HG02840 (cell line): ENCODE measurements at regions not wholly inside any gene's neighbourhood (a gene's known extent, or its start where the extent isn't known, plus 50 kb on each side); places are given as distances from the start of the nearest gene placed in this dataset.

Source experiments
- ATAC-seq: cut with Tn5 transposase; IDR thresholded peaks from one replicate; pipeline ENCODE4 v1.9.1; 2021; ENCODE audit warnings: mild to moderate bottlenecking, moderate library complexity, moderate number of reproducible peaks; ENCODE audit not compliant: unreplicated experiment, low FRiP score

DNA sequence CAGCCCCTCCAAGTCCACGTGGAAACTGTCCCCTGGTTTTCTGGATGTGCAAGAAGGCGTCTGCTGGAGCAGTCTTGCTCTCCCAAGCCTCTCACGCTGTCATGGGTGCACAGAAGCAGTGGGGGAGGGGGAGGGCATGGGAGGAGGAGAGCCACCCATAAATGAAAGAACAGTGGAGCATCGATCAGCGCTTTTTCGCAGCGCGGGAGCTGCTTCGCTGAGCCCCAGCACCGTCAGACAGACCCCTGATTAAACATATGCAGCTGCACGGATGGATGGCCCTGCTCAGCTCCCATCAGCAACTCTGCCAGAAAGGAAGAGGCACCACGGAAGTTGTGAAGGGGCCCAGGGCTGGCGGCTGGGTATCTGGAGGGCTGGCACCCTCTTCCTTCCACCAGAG is 264.9 kb downstream of the UQCRFS1 start:
- ATAC-seq: no peak

DNA sequence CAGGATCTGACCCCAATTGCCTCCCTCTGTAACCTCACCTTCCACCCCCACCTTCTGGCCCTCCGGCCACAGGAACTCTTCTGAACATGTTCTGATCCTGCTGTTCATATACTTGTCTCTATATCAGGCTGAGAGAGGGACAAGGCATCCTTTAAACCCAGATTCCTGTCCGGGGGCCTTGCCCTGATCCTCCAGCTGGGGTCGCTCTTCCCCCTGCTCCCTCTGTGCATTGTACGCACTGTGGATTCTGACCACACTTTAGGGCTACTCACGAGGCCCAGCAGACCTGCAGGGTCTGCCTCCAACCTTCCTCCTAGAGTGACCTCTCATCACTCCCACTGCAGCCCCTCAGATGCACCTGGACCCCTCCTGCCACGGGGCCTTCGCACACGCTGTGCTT is 269.3 kb downstream of the UQCRFS1 start:
- no peak for ATAC-seq

DNA sequence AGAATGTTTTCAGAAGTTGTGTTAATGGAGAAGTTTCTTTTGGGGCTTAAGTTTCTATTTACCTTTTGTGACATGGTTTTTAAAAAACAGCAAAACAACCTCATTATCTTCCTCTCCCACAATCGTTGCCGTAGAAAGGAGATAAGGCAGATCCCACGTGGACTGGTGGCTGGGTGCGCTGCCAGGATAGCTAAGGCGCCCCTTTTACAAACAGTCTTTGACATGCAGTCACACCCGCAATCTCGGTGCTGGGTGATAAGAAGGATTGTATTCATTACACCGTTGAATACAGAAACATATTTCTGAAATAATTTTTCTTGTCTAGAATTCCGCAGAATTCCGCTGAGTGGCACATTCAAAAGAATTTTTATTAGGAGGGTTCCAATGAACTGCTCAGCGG is 271.1 kb downstream of the UQCRFS1 start:
- ATAC-seq: no peak

DNA sequence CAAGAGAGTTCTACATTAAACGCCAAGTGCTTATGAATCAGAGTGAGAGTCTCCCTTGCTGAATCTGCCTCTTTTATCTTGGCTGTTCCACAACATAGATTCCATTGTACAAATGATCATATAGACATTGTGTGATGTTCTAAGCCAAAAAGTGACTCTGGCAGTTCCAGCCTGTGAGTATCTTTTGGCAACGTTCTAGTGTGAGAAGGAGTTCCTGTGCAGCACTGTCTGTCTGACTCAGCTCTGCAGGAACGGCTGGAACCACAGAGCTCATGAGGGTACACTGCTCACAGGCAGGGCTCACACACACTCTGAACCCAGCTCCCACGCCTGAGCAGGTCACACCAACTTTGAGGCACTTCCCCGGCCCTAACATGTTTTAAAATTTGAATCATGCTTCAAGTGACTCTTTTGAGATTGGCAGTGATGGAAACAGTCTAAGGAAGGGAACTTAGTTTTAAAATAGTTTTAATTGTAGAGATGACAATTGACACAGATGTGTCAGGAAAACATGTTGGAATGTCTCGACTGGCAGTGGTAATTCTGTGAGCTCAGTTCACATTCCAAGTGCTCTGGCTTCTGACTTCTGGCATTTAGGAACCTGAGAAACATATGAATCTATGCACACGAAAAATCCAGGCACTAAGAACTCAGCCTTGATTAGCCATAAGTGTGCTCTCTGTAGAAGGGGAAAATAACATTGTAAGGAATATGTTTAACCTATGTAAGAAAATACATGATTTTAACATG is 272.0 kb downstream of the UQCRFS1 start:
- no peak for ATAC-seq

DNA sequence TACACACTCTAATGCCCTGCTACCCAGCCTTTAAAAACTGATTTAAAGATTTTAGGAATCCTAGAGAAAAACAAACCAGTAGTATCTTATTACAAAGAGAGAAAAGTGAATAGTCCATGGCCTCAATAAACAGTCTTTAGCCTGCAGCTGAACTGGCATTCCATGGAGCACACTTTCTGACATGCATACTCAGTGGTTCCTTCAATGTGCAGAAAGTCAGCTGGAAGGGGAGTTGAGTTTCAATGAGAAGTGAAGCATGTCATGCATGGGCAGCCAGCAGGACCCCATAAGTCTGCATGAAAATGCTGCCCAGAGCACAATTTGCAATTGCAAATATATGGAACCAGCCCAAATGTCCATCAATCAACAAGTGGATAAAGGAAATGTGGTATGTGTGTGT is 273.7 kb downstream of the UQCRFS1 start:
- no peak for ATAC-seq

DNA sequence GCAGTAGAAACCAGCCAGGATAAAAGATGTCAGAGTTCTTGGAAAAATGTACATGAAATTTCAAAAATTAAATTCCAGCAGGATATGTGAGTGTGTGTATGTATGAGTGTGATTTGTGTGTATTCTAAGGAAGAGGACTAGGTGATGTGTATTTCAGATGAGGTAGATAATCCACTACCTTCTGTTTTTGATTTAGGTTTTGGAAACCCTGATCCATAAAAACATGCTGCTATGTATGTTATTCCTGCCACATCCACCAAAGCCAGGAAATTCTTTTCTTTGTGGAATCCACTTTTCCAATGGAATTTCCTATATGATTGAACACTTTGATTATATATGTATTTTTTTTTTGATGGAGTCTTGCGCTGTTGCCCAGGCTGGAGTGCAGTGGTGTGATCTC is 276.9 kb downstream of the UQCRFS1 start:
- ATAC-seq: no peak

DNA sequence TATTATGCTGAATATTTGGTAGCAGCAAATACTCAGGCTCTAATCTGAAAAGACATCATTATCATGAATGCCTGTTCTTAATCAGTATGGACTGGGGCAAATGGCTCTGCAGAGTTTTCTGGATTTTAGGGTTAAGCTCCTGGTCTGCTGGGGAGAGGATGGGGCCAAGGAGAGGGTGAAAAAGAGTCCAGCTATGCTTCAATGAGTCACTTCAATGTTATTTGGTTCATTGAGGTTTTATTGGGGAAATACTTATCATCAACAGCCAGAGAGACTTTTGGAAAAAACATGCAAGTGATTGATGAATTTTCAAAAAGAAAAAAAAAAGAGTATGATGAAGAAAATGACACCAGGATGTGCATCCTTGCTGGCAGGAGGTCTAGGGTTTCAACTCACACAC is 278.3 kb downstream of the UQCRFS1 start:
- ATAC-seq: no peak

DNA sequence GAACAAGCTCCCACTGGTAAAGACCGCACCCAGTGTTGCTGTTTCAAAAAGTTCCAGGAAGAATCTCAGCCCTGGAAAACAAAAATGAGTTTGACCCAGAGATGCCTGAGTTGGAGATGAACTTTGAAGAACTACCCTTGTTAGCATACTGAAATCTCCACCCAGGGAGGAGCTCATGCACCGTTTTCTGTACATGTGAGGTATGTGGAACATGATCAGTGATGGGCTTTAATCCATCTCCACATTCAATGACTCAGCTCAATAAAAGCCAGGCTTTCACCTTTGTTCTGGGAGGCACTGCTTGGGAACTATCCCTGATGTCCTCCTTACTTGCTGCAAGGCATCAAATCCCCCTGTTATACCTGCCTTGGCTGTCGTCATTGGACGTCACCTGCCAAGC is 279.9 kb downstream of the UQCRFS1 start:
- no peak for ATAC-seq

DNA sequence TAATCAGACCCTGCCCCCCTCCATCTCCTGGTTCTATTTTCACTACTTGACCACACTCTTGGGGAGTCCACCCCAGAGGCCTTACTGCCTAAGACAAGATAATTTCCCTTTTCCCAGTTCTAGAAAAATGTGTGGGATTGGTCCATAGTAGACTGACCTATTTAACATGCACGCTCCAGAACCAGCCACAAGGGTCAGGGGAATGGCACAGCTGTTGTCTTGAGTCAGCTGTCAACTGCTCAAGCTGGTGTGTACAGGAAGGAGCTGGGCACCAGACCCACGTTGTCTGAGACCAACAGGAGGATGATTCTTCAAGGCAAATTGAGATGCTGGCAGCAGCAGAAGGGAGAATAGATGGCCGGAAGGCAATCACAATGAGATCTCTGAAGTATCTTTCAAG is 280.5 kb downstream of the UQCRFS1 start:
- ATAC-seq: no peak

DNA sequence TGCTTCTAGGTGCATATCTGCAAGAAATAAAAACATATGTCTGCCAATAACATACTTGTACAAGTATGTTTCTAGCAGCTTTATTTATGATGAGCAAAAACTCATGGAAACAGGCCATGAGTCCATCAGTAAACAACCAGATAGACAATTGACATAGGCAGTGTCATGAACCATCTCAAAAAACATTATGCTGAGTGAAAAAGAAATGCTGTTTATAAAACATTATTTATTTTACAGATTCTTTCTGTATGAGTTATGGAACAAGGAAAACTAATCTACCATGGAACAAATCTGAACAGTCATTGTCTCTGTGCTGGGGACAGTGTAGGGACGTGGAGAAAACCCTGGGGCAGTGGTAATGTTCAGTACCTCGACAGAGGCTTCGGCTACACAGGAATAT is 283.9 kb downstream of the UQCRFS1 start:
- ATAC-seq: no peak

DNA sequence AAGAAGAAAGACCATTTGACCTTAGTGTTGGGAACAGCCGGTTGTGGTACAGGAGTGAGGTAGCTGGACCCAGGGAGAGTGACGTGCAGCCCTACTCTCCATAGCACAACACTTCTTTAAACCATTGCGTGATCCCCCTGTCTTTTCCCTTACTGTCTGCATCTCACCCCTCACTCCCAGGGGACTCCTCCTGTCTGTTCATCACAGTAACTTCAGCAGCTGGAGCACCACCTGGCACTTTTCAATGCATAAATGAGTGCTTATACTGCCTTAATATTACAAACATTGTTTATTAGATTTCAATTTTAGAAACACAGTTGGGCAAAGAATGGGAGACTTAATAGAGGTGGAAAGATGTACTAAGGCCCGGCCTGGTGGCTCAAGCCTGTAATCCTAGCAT is 285.5 kb downstream of the UQCRFS1 start:
- no peak for ATAC-seq

DNA sequence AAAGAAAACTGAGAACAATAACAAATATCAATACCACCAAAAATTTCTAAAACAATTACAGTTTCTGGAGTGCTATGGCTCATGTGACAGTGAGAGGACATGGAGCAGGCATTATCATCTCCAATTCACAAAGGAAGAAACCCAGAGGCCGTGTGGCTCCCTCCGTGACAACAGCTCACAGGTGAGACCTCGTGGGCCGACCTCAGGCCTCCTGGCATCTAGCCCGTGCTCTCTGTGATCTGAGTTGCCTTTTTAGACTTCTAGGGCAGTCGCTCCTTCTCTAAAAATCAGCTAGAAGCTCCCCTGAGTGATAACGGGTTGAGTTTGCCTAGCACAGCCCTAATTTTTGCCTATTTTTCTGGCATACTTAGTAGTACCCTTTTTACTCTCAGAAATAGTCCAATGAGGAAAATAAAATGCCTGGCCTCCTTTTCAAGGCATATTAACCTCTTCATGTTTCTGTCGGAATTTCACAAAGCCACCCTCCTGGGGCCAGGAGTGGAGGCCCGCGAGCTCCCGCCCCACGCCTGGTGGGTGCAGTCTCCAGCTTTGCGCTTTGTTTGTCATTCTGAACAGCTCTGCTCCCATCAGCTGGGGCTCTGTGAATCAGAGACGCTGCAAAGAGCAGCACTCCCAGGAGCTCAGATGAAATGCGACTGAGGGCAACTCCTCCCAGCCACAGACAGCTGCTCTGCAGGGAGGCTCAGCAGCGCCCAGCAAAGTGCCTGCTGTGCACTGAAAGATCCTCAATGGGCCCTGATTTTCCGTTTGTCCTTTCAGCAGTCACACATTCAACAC is 292.5 kb downstream of the UQCRFS1 start:
- no peak for ATAC-seq

DNA sequence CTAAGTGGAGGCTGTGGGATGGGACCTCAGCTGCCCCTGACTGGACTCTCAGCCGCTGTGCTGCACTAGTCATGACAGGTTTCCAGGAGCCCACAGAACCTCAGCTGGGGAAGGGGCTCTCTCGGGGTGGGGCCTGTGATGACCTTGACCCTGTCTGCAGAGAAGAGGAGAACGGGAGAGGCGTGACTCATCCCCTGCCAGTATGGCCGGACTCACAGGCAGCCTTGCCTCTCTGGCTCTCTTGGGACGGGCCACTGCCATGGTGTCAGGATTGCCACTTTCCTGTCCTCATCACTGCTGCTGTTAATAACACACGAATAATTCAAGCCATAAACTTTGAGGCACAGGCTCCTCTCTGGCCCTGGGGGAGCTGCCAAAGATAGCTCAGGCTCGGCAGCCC is 295.3 kb downstream of the UQCRFS1 start:
- ATAC-seq: no peak

DNA sequence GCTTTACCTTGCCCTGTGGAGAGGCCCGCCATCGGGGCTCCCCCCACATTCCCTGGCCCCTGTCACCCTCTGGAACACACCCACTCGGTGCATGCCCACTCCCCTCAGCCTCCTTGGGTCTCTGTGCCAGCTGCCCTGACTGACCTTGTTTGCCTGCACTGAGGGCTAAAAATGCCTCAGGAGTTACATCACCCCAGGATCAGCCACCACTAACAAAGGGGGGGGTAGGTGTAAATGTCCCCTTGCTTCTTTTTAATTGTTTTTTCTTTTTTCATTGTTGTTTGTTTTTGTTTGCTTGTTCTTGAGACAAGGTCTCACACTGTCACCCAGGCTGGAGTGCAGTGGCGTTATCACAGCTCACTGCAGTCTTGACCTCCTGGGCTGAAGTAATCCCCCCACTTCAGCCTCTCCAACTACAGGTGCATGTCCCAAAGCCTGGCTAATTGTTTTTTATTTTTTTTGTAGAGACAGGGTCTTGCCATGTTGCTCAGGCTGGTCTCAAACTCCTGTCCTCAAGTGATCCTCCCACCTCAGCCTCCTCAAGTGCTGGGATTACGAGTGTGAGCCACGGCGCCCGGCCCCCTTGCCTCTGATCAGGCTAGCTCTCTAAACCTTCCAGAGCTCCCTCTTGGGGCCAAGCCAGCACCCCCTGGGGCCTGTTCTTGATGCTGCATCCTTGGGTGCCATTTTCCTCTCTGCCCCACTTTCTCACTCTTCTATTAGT is 297.1 kb downstream of the UQCRFS1 start:
- ATAC-seq: no peak

DNA sequence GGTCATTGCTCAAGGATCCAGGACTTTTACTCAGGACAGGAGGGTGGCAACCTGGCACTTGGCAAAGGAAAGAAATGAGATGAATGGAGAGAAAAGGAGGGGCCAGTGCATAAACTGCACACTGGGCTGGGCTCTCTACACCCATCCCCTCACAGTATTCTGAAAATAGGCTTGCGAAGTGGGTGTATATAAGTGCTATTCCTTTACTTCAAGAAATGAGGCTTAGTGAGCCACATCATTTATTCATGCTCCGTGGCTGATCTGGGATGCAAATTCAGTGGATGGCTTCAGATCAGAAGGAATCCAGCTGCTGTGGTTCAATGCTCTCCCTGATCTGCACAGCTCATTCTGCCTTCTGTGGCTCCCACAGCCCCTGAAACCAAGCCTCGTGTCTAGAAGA is 297.7 kb downstream of the UQCRFS1 start:
- no peak for ATAC-seq

DNA sequence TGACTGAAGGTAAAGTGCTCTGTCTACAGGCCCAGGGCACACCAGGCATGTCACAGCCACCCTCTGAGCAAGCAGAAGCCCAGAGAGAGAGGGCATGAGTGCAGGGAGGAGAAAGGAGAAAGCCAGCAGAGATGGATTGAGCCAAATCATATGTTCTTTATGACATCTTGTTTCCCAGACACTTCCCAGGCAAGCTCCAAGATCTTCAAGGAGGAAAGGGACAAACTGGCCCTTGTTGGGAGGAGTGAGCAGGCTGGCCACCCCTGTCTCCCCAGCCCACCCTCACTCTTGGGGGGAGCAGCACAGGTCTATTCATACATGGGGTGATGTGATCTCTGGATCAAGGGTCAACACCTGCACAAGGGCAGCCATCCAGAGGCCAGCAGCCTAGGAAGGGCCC is 298.8 kb downstream of the UQCRFS1 start:
- no peak for ATAC-seq

DNA sequence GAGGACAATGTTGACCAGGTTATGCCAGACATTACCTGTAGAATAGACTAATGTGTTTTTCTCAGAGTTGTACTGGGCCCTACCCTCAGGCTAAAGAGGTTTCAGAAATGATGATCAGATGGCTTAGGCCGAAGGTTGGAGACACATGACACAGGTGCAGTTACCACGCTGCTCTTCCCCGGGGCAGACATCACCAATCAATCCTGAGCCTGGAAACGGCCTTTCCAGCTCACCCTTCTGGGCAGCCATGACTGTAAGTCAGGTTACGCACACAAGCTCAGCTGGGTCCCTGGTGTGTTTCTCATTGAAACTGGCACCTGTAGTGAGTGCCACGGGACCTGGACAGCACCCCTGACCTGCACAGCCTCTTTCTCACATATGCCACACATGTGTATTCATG is 299.3 kb downstream of the UQCRFS1 start:
- ATAC-seq: no peak

DNA sequence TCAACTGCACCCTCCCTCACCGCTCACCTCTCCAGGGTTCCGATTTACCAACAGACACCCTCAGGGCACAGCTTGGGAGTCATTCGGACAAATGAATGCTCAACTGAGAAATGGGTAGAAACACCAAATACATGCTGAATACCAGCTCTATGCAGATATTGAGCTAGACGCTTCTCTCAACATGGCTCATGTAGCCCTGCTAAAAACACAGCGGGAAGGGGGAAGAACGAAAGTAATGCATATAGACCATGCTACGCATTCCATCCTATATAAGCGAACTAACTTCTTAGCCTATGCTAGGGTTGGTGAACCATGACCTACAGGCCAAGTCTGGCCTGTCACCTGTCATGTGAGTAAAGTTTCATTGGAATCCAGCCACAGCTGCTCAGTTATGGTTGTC is 304.0 kb downstream of the UQCRFS1 start:
- ATAC-seq: no peak

DNA sequence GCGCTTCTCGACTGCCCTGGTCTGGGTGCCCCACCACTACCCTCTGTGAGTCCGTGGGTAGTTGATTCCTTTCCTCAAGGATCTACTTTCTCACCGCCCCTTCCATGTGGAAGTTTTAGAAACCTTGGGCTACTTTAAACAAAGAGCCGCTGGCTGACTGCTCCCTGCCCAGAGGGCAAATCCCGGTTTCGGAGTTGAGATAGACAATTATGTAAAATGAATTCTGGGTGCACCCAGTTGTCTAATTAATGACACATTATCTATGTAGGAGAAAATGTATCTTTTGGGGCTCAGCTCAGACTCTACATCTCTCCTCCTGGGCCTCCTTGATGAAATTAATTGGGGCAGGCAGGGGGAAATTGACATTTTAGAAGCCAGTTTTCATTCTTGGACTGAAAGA is 305.4 kb downstream of the UQCRFS1 start:
- no peak for ATAC-seq

DNA sequence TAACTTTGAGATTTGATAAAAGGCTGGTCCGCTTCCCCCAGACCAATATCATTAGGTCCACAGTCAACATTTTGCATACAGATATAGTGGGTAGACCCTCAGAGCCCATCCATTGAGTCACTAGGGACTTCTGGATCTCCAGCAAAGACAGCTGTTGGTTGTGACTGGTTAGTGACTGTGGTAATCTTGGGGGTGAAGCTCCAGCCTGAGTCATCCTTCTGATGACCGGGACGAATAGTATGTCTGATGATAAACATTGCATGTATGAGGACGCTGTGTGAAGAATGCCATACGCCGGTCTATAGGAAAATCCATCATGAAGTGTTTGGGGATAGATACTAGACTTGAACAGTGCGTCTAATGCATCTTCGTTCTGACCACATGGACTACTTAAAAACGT is 307.0 kb downstream of the UQCRFS1 start:
- no peak for ATAC-seq

DNA sequence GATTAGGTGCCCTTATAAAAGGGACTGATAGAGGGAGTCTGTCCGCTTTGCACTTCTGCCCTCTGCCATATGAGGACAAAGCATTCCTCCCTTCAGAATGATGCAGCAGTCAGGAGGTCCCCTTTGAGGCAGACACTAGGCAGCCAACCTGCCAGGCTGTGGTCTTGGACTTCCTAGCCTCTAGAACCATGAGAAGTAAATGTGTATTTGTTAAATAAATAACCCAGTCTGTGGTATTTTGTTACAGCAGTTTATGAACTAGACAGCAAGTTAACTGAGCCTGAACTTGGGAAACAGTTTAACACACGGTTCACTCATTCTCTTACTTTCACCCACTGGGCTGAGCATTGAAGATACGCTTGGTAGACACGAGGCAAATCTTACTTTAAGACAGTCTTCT is 313.2 kb downstream of the UQCRFS1 start:
- ATAC-seq: no peak
